Activated CD8-positive, alpha-beta memory T cell treated with anti-CD3 and anti-CD28 coated beads, Interleukin-2, amount 10 ng/mL, durations not matched to agents 7 days and 5 days (primary cell): ENCODE measurements at regions not wholly inside any gene's neighbourhood (a gene's known extent, or its start where the extent isn't known, plus 50 kb on each side); places are given as distances from the start of the nearest gene placed in this dataset.

ENCODE experiments used
- ATAC-seq: fragments of 150-1000 bp; cut with Tn5 transposase; one replicate; pipeline ENCODE4 v1.10.0; 2021; ENCODE audit warnings: moderate library complexity
- CTCF ChIA-PET: fragments of 350-600 bp; sonication (Branson Sonifier 250); formaldehyde crosslinking; loops from one replicate; lab custom pipeline; 2021; ENCODE audit warnings: antibody characterized with exemption; lab: Charles Lee
- DNase-seq: peaks from one replicate; pipeline ENCODE4 v3.0.0-alpha.2; 2020
- H3K27ac Mint-ChIP-seq: one replicate; pipeline ENCODE4 v1.8.0; 2021; ENCODE audit warnings: mild to moderate bottlenecking, mixed read lengths
- H3K27me3 Mint-ChIP-seq: one replicate; pipeline ENCODE4 v1.8.0; 2021; ENCODE audit warnings: mixed read lengths
- H3K36me3 Mint-ChIP-seq: one replicate; pipeline ENCODE4 v1.8.0; 2021; ENCODE audit warnings: mild to moderate bottlenecking, mixed read lengths
- H3K4me1 Mint-ChIP-seq: one replicate; pipeline ENCODE4 v1.8.0; 2021; ENCODE audit warnings: mixed read lengths
- H3K4me3 Mint-ChIP-seq: one replicate; pipeline ENCODE4 v1.8.0; 2021; ENCODE audit warnings: mild to moderate bottlenecking, moderate library complexity, mixed read lengths
- H3K9me3 Mint-ChIP-seq: one replicate; pipeline ENCODE4 v1.8.0; 2022; ENCODE audit warnings: low read depth, mixed read lengths

- no peaks in the 10 kb centered on the region for H3K27me3 Mint-ChIP-seq
- CTCF ChIA-PET: no interaction called here
- no peak for ATAC-seq
- H3K27ac Mint-ChIP-seq: no peak overlapping the region
- H3K36me3 Mint-ChIP-seq: no peaks in the 10 kb centered on the region
- H3K4me3 Mint-ChIP-seq: no peak overlapping the region
- no peaks in the 10 kb centered on the region for H3K4me1 Mint-ChIP-seq
- H3K9me3 Mint-ChIP-seq: no peaks in the 10 kb centered on the region
- no peak for DNase-seq
These were observed 241.8 kb downstream of the FBXO8 start for GRCh38 chr4:174041555-174042105.

- ATAC-seq (no peak), DNase-seq (no peak)
- no peaks in the 10 kb centered on the region for H3K4me1 Mint-ChIP-seq
These were observed 243.2 kb downstream of the FBXO8 start for GRCh38 chr4:174040287-174040686.

DNA sequence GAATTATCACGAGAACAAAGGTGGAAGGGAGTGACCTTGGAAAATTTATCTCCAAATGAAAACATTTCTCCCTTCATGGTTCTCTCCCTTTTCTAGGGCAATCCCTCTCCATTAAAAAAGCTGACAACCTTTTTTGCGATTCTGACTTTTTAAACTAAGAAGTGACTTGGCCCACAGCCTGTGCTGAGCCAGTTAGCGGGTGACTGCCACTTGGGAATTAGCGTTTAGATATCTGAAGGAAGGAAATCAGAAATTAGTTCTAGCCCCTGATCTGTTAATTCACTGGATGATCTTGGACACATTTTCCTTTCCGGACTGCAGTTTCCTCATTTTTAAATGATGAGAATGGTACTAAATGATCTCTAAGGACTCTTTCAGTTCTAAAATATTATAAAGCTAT, 245.0 kb downstream of the FBXO8 start:
- Mint-ChIP-seq H3K27me3 (no peaks in the 10 kb centered on the region), H3K9me3 (no peaks in the 10 kb centered on the region), H3K27ac (no peak overlapping the region), H3K36me3 (no peaks in the 10 kb centered on the region), H3K4me3 (no peak overlapping the region), H3K4me1 (no peaks in the 10 kb centered on the region)
- no peak for ATAC-seq
- DNase-seq: no peak
- CTCF ChIA-PET: no interaction called here

More at GRCh38 chr4:174040287-174040686, 243.2 kb downstream of the FBXO8 start:
- H3K27ac Mint-ChIP-seq: no peak overlapping the region
- no peaks in the 10 kb centered on the region for H3K36me3 Mint-ChIP-seq
- no peaks in the 10 kb centered on the region for H3K9me3 Mint-ChIP-seq
- H3K27me3 Mint-ChIP-seq: no peaks in the 10 kb centered on the region
- H3K4me3 Mint-ChIP-seq: no peak overlapping the region
- CTCF ChIA-PET: no interaction called here

DNA sequence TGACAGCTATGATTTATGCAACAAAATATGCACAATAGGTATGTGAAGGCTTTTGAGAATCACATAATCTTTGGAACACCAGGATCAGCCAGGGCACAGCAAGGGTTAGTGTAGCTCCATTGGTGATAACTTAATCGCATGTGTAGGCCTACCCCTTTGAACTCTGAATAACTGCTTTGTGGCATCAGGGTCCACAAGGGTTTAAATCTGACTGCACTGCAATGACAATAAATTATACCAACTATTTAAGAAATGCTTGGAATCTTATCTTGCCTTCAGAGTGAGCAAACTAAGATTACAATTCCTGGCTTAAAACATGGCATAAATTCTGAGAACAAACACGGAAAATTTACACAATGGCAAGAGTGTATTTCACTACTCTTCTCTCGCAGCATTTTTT, 245.8 kb downstream of the FBXO8 start:
- Mint-ChIP-seq H3K4me1 (no peaks in the 10 kb centered on the region), H3K9me3 (no peaks in the 10 kb centered on the region), H3K27me3 (no peaks in the 10 kb centered on the region), H3K4me3 (no peak overlapping the region), H3K27ac (no peak overlapping the region), H3K36me3 (no peaks in the 10 kb centered on the region)
- CTCF ChIA-PET: no interaction called here
- DNase-seq (no peak), ATAC-seq (no peak)

GRCh38 chr4:174037049-174037448, 246.4 kb downstream of the FBXO8 start:
- CTCF ChIA-PET: no interaction called here
- H3K4me3 Mint-ChIP-seq: no peak overlapping the region
- no peaks in the 10 kb centered on the region for H3K9me3 Mint-ChIP-seq
- no peak overlapping the region for H3K27ac Mint-ChIP-seq
- ATAC-seq (no peak), DNase-seq (no peak)
- H3K36me3 Mint-ChIP-seq: no peaks in the 10 kb centered on the region
- H3K27me3 Mint-ChIP-seq: no peaks in the 10 kb centered on the region
- H3K4me1 Mint-ChIP-seq: no peaks in the 10 kb centered on the region

GRCh38 chr4:174036576-174036975, 246.9 kb downstream of the FBXO8 start:
- no peak for DNase-seq
- Mint-ChIP-seq H3K27ac (no peak overlapping the region), H3K4me3 (no peak overlapping the region), H3K9me3 (no peaks in the 10 kb centered on the region), H3K4me1 (no peaks in the 10 kb centered on the region), H3K27me3 (no peaks in the 10 kb centered on the region), H3K36me3 (no peaks in the 10 kb centered on the region)
- ATAC-seq: no peak
- CTCF ChIA-PET: no interaction called here

- CTCF ChIA-PET: no interaction called here
- Mint-ChIP-seq H3K9me3 (no peaks in the 10 kb centered on the region), H3K4me1 (no peaks in the 10 kb centered on the region), H3K4me3 (no peak overlapping the region), H3K27ac (no peak overlapping the region), H3K27me3 (no peaks in the 10 kb centered on the region), H3K36me3 (no peaks in the 10 kb centered on the region)
- no peak for ATAC-seq
- no peak for DNase-seq
These were observed 247.4 kb downstream of the FBXO8 start for GRCh38 chr4:174036111-174036510.

DNA sequence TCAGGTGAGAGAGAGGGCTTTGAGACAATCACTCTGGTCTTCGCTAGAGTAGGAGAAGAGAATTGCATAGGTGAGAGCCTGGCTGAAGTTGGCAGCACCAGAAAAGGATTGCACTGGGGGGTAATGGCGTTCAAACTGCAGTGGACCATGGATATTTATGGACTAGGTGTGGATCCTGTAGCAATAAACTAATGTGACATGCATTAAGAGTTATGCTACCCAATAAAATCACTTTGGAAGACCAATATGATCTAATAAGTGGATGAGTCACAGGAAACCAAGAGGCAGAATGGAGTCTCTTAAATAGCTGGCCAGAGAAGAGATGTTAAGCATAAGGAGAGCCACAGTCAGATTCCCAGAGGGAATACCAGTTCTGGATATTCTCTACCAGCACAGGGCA, 259.8 kb downstream of the FBXO8 start:
- CTCF ChIA-PET: no interaction called here
- no peak overlapping the region for H3K27ac Mint-ChIP-seq
- H3K4me3 Mint-ChIP-seq: no peak overlapping the region
- no peaks in the 10 kb centered on the region for H3K27me3 Mint-ChIP-seq
- ATAC-seq: no peak
- DNase-seq: no peak
- no peaks in the 10 kb centered on the region for H3K36me3 Mint-ChIP-seq
- no peaks in the 10 kb centered on the region for H3K4me1 Mint-ChIP-seq
- no peaks in the 10 kb centered on the region for H3K9me3 Mint-ChIP-seq

- Mint-ChIP-seq H3K9me3 (no peaks in the 10 kb centered on the region), H3K27ac (no peak overlapping the region), H3K4me1 (no peaks in the 10 kb centered on the region), H3K36me3 (no peaks in the 10 kb centered on the region), H3K4me3 (no peak overlapping the region), H3K27me3 (no peaks in the 10 kb centered on the region)
- CTCF ChIA-PET: no interaction called here
- DNase-seq (no peak), ATAC-seq (no peak)
These were observed 265.2 kb downstream of the FBXO8 start for GRCh38 chr4:174018236-174018635.

DNA sequence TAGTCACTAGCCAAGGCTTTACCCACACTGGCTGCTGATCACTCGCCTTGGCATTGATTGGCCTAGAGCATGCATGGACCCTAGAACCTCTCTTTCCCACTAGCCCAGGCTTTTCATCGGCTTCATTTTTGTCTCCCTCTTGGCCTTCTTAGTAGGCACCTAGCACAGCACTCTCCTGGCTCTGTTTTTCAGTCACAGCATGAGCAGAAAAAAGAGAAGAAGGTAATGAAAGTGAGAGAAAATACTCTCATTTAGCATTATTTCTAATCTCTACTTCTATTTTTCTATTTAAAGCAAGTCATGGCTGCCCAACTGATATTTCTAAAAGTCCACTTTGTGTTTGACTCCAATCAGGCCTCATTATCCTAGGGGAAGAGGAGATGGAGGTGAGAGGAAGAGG, 267.2 kb downstream of the FBXO8 start:
- no peak overlapping the region for H3K4me3 Mint-ChIP-seq
- no peaks in the 10 kb centered on the region for H3K9me3 Mint-ChIP-seq
- no peaks in the 10 kb centered on the region for H3K4me1 Mint-ChIP-seq
- DNase-seq: no peak
- H3K36me3 Mint-ChIP-seq: no peaks in the 10 kb centered on the region
- no peaks in the 10 kb centered on the region for H3K27me3 Mint-ChIP-seq
- ATAC-seq: no peak
- CTCF ChIA-PET: no interaction called here
- H3K27ac Mint-ChIP-seq: no peak overlapping the region

DNA sequence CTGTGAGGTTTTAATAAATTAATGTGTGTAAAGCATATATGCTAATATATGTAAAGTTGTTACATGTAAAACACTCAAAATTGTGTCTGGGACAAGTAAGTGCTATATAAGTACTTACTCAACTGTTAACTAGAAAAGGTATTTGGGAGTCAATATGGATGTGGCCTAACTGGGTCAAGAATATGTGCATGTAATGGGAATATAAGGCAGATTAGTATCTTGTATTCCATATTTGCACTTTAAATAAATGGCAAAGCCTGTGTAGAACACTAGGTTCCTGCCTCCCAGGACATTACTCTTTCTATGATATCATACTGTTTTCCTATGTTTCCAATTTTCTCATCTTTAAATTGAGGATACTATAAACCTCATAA, 270.6 kb downstream of the FBXO8 start:
- H3K27ac Mint-ChIP-seq: no peak overlapping the region
- no peak for ATAC-seq
- no peak for DNase-seq
- H3K9me3 Mint-ChIP-seq: no peaks in the 10 kb centered on the region
- CTCF ChIA-PET: no interaction called here
- H3K27me3 Mint-ChIP-seq: no peaks in the 10 kb centered on the region
- no peaks in the 10 kb centered on the region for H3K36me3 Mint-ChIP-seq
- no peaks in the 10 kb centered on the region for H3K4me1 Mint-ChIP-seq
- H3K4me3 Mint-ChIP-seq: no peak overlapping the region

- H3K4me3 Mint-ChIP-seq: no peak overlapping the region
- H3K9me3 Mint-ChIP-seq: no peaks in the 10 kb centered on the region
- DNase-seq (no peak), ATAC-seq (no peak)
- H3K27me3 Mint-ChIP-seq: no peaks in the 10 kb centered on the region
- H3K36me3 Mint-ChIP-seq: no peaks in the 10 kb centered on the region
- H3K4me1 Mint-ChIP-seq: no peaks in the 10 kb centered on the region
- CTCF ChIA-PET: no interaction called here
- H3K27ac Mint-ChIP-seq: no peak overlapping the region
These were observed 271.2 kb downstream of the FBXO8 start for GRCh38 chr4:174012135-174012885.

DNA sequence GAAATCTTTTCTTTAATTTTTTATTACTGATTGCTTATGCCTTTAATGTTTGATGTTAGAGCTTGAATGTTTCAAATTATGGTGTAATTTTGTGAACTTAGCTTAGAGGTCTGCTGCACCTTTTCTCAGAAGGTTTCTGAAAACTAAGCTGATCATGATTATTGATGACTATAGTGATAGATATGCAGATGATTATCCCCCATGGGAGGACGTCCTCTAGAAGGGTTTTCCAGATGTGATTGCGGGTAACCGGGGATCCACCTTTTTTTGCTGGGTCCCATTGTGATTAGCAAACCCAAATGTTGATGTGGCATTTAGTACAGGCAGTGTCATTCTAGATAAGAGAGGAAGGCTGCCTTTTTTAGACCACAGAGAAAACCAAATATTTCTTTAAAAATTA, 272.9 kb downstream of the FBXO8 start:
- no peak overlapping the region for H3K27ac Mint-ChIP-seq
- H3K4me1 Mint-ChIP-seq: no peaks in the 10 kb centered on the region
- no peak for ATAC-seq
- no peak for DNase-seq
- no peaks in the 10 kb centered on the region for H3K9me3 Mint-ChIP-seq
- CTCF ChIA-PET: no interaction called here
- H3K27me3 Mint-ChIP-seq: no peaks in the 10 kb centered on the region
- no peaks in the 10 kb centered on the region for H3K36me3 Mint-ChIP-seq
- no peak overlapping the region for H3K4me3 Mint-ChIP-seq

- Mint-ChIP-seq H3K27ac (no peak overlapping the region), H3K36me3 (no peaks in the 10 kb centered on the region), H3K27me3 (no peaks in the 10 kb centered on the region), H3K9me3 (no peaks in the 10 kb centered on the region), H3K4me1 (no peaks in the 10 kb centered on the region), H3K4me3 (no peak overlapping the region)
- ATAC-seq (no peak), DNase-seq (no peak)
- CTCF ChIA-PET: no interaction called here
These were observed 273.6 kb downstream of the FBXO8 start for GRCh38 chr4:174009686-174010451.
